ENCODE measurements at regions not wholly inside any gene's neighbourhood (a gene's known extent, or its start where the extent isn't known, plus 50 kb on each side); places are given as distances from the start of the nearest gene placed in this dataset.

GRCh38 chr3:188948281-188948996, 223.3 kb upstream of the TPRG1 start:
- Histone ChIP-seq H2AFZ (ENCODE audit: low read length) (peak overlapping the region; percentile 98), H3K56ac (replicated peaks; ENCODE audit: insufficient read length, low read depth, low read length) (peak overlapping the region; percentile 34), H3K18ac (ENCODE audit: extremely low read depth, low read length) (peak overlapping the region; percentile 98), H3K27ac (ENCODE audit: low read depth, low read length) (peak overlapping the region; percentile 67; the same call in 1 of the 2 replicates), H3K23ac (ENCODE audit: insufficient read length) (no peak overlapping the region), H3K4ac (replicated peaks; ENCODE audit: insufficient read length, low read depth, low read length) (no peak overlapping the region), H3K4me2 (ENCODE audit: insufficient read depth in 1 of 2, low read depth in 2 of 2, low read length in 2 of 2) (peak overlapping the region; percentile 94 to 95), H3K4me1 (replicated peaks in 1 of 4; ENCODE audit: control insufficient read depth in 3 of 4, insufficient read depth in 4 of 4, low read length in 3 of 4) (peaks cover 3 to 12% (median 8%) of the 10 kb centered on the region in 4 experiments; a peak in 6 of 7 replicates), H4K8ac (ENCODE audit: extremely low read depth, insufficient read depth, low read length) (peak overlapping the region; percentile 90; the same call in 1 of the 2 replicates), H2BK5ac (ENCODE audit: low read depth, low read length) (peak overlapping the region; percentile 95), H4K5ac (ENCODE audit: insufficient read length, low read depth, low read length) (peak overlapping the region; percentile 90), H3K9ac (replicated peaks in 1 of 4; ENCODE audit: extremely low read depth in 1 of 4, low read depth in 3 of 4, low read length in 3 of 4) (peak overlapping the region in 3 of 4 experiments; percentile 69 to 74 (median 70); a peak in 6 of 7 replicates), H4K91ac (replicated peaks; ENCODE audit: insufficient read length, low read length) (peak overlapping the region; percentile 69), H2BK20ac (ENCODE audit: low read length) (0 out of 2 replicates have a peak overlapping the region, but pooled peaks have one; percentile 8), H3K27me3 (replicated peaks in 1 of 4; ENCODE audit: control insufficient read depth in 3 of 4, extremely low read depth in 1 of 4, insufficient read depth in 3 of 4, low read length in 3 of 4) (peaks cover 0 to 4% (median 1%) of the 10 kb centered on the region in 4 experiments; a peak in 1 of 7 replicates), H3K4me3 (ENCODE audit: extremely low read depth in 1 of 4, insufficient read depth in 2 of 4, low read depth in 3 of 4, low read length in 4 of 4) (peak overlapping the region; percentile 49 to 71 (median 66)), H3K9me3 (ENCODE audit: insufficient read depth in 2 of 2, low read depth in 1 of 2, low read length in 1 of 2) (no peaks in the 10 kb centered on the region), H3K36me3 (ENCODE audit: control insufficient read depth in 2 of 4, insufficient read depth in 4 of 4, low read length in 3 of 4) (no peaks in the 10 kb centered on the region), H2BK15ac (ENCODE audit: low read length) (0 out of 2 replicates have a peak overlapping the region, but pooled peaks have one; percentile 83), H3K79me1 (ENCODE audit: low read depth, low read length) (no peaks in the 10 kb centered on the region), H3K23me2 (ENCODE audit: low read depth, low read length) (peaks cover 4% of the 10 kb centered on the region), H3K14ac (ENCODE audit: insufficient read length) (no peak overlapping the region), H4K20me1 (replicated peaks in 1 of 2; ENCODE audit: control insufficient read depth in 1 of 2, insufficient read depth in 2 of 2, low read length in 2 of 2) (no peaks in the 10 kb centered on the region), H2BK12ac (ENCODE audit: low read depth, low read length) (peak overlapping the region; percentile 86), H3K79me2 (ENCODE audit: control insufficient read depth in 1 of 2, insufficient read depth in 2 of 2, low read length in 2 of 2) (no peaks in the 10 kb centered on the region), H2AK5ac (ENCODE audit: low read depth, low read length) (peak overlapping the region; percentile 45; the same call in 1 of the 2 replicates), H2BK120ac (replicated peaks; ENCODE audit: low read depth, low read length) (peak overlapping the region; percentile 36)
- TF ChIP-seq SAP30 (IDR thresholded peaks at IDR 0.05; ENCODE audit: insufficient read depth, insufficient replicate concordance, low read length), result no peak
- TF ChIP-seq SRF (IDR thresholded peaks at IDR 0.05; ENCODE audit: low read depth, low read length), result no peak
- TF ChIP-seq SIRT6 (IDR thresholded peaks at IDR 0.05; ENCODE audit: low read length), result no peak
- TF ChIP-seq RNF2 (IDR thresholded peaks at IDR 0.05; ENCODE audit: borderline replicate concordance, low read depth, low read length, missing control alignments, poor library complexity, severe bottlenecking), result no peak
- TF ChIP-seq CBX8 (IDR thresholded peaks at IDR 0.05; ENCODE audit: borderline replicate concordance, low read depth, low read length), result no peak
- no peak for TF ChIP-seq TCF12 (IDR thresholded peaks at IDR 0.05; ENCODE audit: low read depth, low read length)
- no peak for TF ChIP-seq POLR2AphosphoS5 (IDR thresholded peaks at IDR 0.05; ENCODE audit: low read depth, low read length)
- no peak for TF ChIP-seq ATF2 (IDR thresholded peaks at IDR 0.05; ENCODE audit: low read length)
- TF ChIP-seq SUZ12 (IDR thresholded peaks at IDR 0.05; ENCODE audit: low read length), result no peak
- POLR2A ChIA-PET (ENCODE audit: partially characterized antibody), result interaction anchor here (1.0 to 2.3 kb wide), 4 partner anchors 11 to 1209 kb away, joined by 4 to 13 read pairs (median 10); partner anchors contain the start of gene BCL6
- FAIRE-seq (no peak), DNase-seq (ENCODE audit: low read depth in 1 of 2, low spot score in 2 of 2) (peak in 1 of 2 experiments; percentile 69)
- WGBS, 2 experiments (ENCODE audit: extremely low coverage in 1 of 2, insufficient coverage in 1 of 2, insufficient read length in 1 of 2, insufficient replicate concordance in 2 of 2, low coverage in 1 of 2, low lambda C conversion rate in 2 of 2, missing lambda C conversion rate in 1 of 2), result 29% methylated on average over 10 of the region's 10 CpGs; no CpG with 5 or more reads in 1 of the 2 experiments
- CTCF ChIA-PET (ENCODE audit: partially characterized antibody), result interaction anchor here (1.1 to 1.5 kb wide), 3 partner anchors 9 to 1208 kb away, joined by 3 to 5 read pairs (median 5); no protein-coding TSS in a partner anchor
